H9 (cell line): ENCODE measurements at regions not wholly inside any gene's neighbourhood (a gene's known extent, or its start where the extent isn't known, plus 50 kb on each side); places are given as distances from the start of the nearest gene placed in this dataset.

Experiments
- DNase-seq: peaks from one replicate; pipeline ENCODE4 v3.0.0-alpha.2; 2017
- H2AFZ ChIP-seq: one replicate; pipeline ENCODE4 v1.6.1; 2013; ENCODE audit warnings: mild to moderate bottlenecking, low read length, control low read depth, moderate library complexity
- H2AK5ac ChIP-seq: 2 replicates; pipeline ENCODE4 v1.6.1; 2013; ENCODE audit warnings: low read length, control low read depth, mixed read lengths; ENCODE audit not compliant: insufficient read length
- H2BK120ac ChIP-seq: one replicate; pipeline ENCODE4 v1.6.1; 2013; ENCODE audit warnings: low read depth, mild to moderate bottlenecking, low read length, control low read depth, inconsistent platforms; ENCODE audit not compliant: poor library complexity, severe bottlenecking
- H2BK12ac ChIP-seq: 2 replicates; pipeline ENCODE4 v1.6.1; 2013; ENCODE audit warnings: low read length, control low read depth, mixed read lengths, low read depth; ENCODE audit not compliant: insufficient read length
- H2BK15ac ChIP-seq: 2 replicates; pipeline ENCODE4 v1.6.1; 2013; ENCODE audit warnings: low read depth, low read length, control low read depth
- H2BK20ac ChIP-seq: one replicate; pipeline ENCODE4 v1.6.1; 2013; ENCODE audit warnings: low read depth, mild to moderate bottlenecking, low read length, control low read depth, inconsistent platforms; ENCODE audit not compliant: poor library complexity, severe bottlenecking
- H2BK5ac ChIP-seq: 2 replicates; pipeline ENCODE4 v1.6.1; 2013; ENCODE audit warnings: low read length, control low read depth, mixed read lengths; ENCODE audit not compliant: insufficient read length
- H3K14ac ChIP-seq: 2 replicates; pipeline ENCODE4 v1.6.1; 2013; ENCODE audit warnings: low read length, control low read depth; ENCODE audit not compliant: insufficient read depth
- H3K18ac ChIP-seq: 2 replicates; pipeline ENCODE4 v1.6.1; 2013; ENCODE audit warnings: low read depth, mild to moderate bottlenecking, mixed read lengths, low read length, control low read depth; ENCODE audit not compliant: insufficient read length
- H3K23ac ChIP-seq: 2 replicates; pipeline ENCODE4 v1.6.1; 2013; ENCODE audit warnings: low read length, control low read depth, mixed read lengths, low read depth; ENCODE audit not compliant: insufficient read length
- H3K23me2 ChIP-seq: 2 replicates; pipeline ENCODE4 v1.6.1; 2013; ENCODE audit warnings: low read depth, mild to moderate bottlenecking, mixed read lengths, low read length, control low read depth; ENCODE audit not compliant: insufficient read length, poor library complexity, severe bottlenecking
- H3K27ac ChIP-seq: 2 replicates; pipeline ENCODE4 v1.5.1; 2013; ENCODE audit warnings: low read length, control low read depth, mixed read lengths, low read depth; ENCODE audit not compliant: insufficient read length
- H3K27me3 ChIP-seq: 2 replicates; pipeline ENCODE4 v1.6.1; 2013; ENCODE audit warnings: low read length, control low read depth, inconsistent platforms; ENCODE audit not compliant: insufficient read depth
- H3K4ac ChIP-seq: 2 replicates; pipeline ENCODE4 v1.6.1; 2013; ENCODE audit warnings: low read depth, mild to moderate bottlenecking, control low read depth, inconsistent platforms, low read length, moderate library complexity
- H3K4me1 ChIP-seq: 2 replicates; pipeline ENCODE4 v1.6.1; 2013; ENCODE audit warnings: low read length, control low read depth, inconsistent platforms; ENCODE audit not compliant: insufficient read depth
- H3K4me2 ChIP-seq: 2 replicates; pipeline ENCODE4 v1.6.1; 2013; ENCODE audit warnings: low read length, control low read depth, mixed read lengths; ENCODE audit not compliant: insufficient read length, insufficient read depth
- H3K56ac ChIP-seq: 2 replicates; pipeline ENCODE4 v1.6.1; 2013; ENCODE audit warnings: low read depth, mild to moderate bottlenecking, mixed read lengths, low read length, control low read depth; ENCODE audit not compliant: insufficient read length
- H3K79me1 ChIP-seq: 2 replicates; pipeline ENCODE4 v1.6.1; 2013; ENCODE audit warnings: low read depth, mild to moderate bottlenecking, moderate library complexity, low read length, control low read depth, inconsistent platforms; ENCODE audit not compliant: insufficient read depth, poor library complexity, severe bottlenecking
- H3K79me2 ChIP-seq: 2 replicates; pipeline ENCODE4 v1.6.1; 2013; ENCODE audit warnings: low read length, control low read depth, inconsistent platforms; ENCODE audit not compliant: insufficient read depth
- H3K9ac ChIP-seq: 2 replicates; pipeline ENCODE4 v1.6.1; 2013; ENCODE audit warnings: low read length, control low read depth, mixed read lengths; ENCODE audit not compliant: insufficient read length; ENCODE audit errors: extremely low read depth
- H3K9me3 ChIP-seq: one replicate; pipeline ENCODE4 v1.6.1; 2013; ENCODE audit warnings: low read depth, low read length, inconsistent platforms; ENCODE audit not compliant: control insufficient read depth
- H3T11ph ChIP-seq: one replicate; pipeline ENCODE4 v1.6.1; 2013; ENCODE audit warnings: mild to moderate bottlenecking, low read length, control low read depth, inconsistent platforms
- H4K20me1 ChIP-seq: one replicate; pipeline ENCODE4 v1.6.1; 2013; ENCODE audit not compliant: control insufficient read depth, insufficient read length, insufficient read depth
- H4K5ac ChIP-seq: 2 replicates; pipeline ENCODE4 v1.6.1; 2013; ENCODE audit warnings: low read depth, mild to moderate bottlenecking, mixed read lengths, low read length, control low read depth; ENCODE audit not compliant: insufficient read length
- H4K8ac ChIP-seq: replicated peaks from 2 replicates; pipeline ENCODE4 v1.6.1; 2013; ENCODE audit warnings: low read length, control low read depth, mixed read lengths, low read depth; ENCODE audit not compliant: insufficient read length
- H4K91ac ChIP-seq: 2 replicates; pipeline ENCODE4 v1.6.1; 2013; ENCODE audit warnings: low read depth, mild to moderate bottlenecking, moderate library complexity, mixed read lengths, low read length, control low read depth; ENCODE audit not compliant: insufficient read length
- H3K27ac Mint-ChIP-seq, 3 experiments: 2 replicates in 2 of 3; 3 replicates in 1 of 3; pipeline ENCODE4 v1.8.0; 2020 to 2021; ENCODE audit warnings: mixed read lengths in 3 of 3, mild to moderate bottlenecking in 1 of 3, moderate library complexity in 1 of 3
- H3K27me3 Mint-ChIP-seq: 2 replicates; pipeline ENCODE4 v1.8.0; 2021; ENCODE audit warnings: low read depth, mild to moderate bottlenecking, moderate library complexity, mixed read lengths
- H3K36me3 Mint-ChIP-seq, 3 experiments: 2 replicates in 2 of 3; 3 replicates in 1 of 3; pipeline ENCODE4 v1.8.0; 2020 to 2021; ENCODE audit warnings: low read depth in 3 of 3, mixed read lengths in 3 of 3; ENCODE audit not compliant: insufficient read depth in 1 of 3
- H3K4me1 Mint-ChIP-seq, 2 experiments: 2 replicates each; pipeline ENCODE4 v1.8.0; 2020; ENCODE audit warnings: mixed read lengths in 2 of 2
- H3K4me3 Mint-ChIP-seq, 2 experiments: 2 replicates in 1 of 2; 3 replicates in 1 of 2; pipeline ENCODE4 v1.8.0; 2020 to 2021; ENCODE audit warnings: mild to moderate bottlenecking in 2 of 2, mixed read lengths in 2 of 2, moderate library complexity in 1 of 2
- H3K9me3 Mint-ChIP-seq, 2 experiments: 2 replicates in 1 of 2; 3 replicates in 1 of 2; pipeline ENCODE4 v1.8.0; 2020; ENCODE audit warnings: mild to moderate bottlenecking in 2 of 2, mixed read lengths in 2 of 2, moderate library complexity in 1 of 2
- WGBS: extraction: QIAGEN DNeasy Blood & Tissue Kit; methylation state at CpG from one replicate; pipeline ENCODE4 v1.1.7; 2013; ENCODE audit warnings: missing lambda C conversion rate, low lambda C conversion rate, mixed read lengths; ENCODE audit not compliant: insufficient read length; ENCODE audit errors: extremely low coverage; 5-methylcytosine and 5-hydroxymethylcytosine counted together
- TF ChIP-seq, protein P1 (sequence below): fragments of 200-600 bp; sonication (generic); conservative IDR thresholded peaks from 3 replicates; pipeline ENCODE4 v1.8.0; 2021; ENCODE audit warnings: antibody characterized with exemption, mild to moderate bottlenecking

DNA sequence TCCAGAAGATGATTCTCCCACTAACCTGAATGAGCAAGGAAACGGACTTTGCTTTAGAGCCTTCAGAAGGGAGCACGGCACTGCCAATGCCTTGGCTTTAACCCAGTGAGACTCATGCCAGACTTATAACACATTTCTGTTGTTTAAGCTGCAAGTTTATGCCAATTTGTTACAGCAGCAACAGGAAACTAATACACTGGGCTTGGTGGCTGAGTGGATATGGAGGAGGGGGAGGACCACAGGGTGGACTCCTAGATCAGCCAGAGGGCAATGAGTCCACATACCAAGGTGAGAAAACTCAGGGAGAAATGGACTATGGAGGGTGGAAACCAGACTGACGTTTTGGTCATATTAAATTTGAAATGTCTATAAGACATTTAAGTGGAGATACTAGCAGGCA lies 156.2 kb upstream of the KCNJ6 start:
- Histone ChIP-seq H2BK5ac (no peak overlapping the region), H3K79me1 (no peaks in the 10 kb centered on the region), H3K9ac (no peak overlapping the region), H2AK5ac (no peak overlapping the region), H3K18ac (no peak overlapping the region), H3K79me2 (no peaks in the 10 kb centered on the region), H4K5ac (no peak overlapping the region), H2BK20ac (no peak overlapping the region), H3K4ac (no peak overlapping the region), H3K23ac (no peak overlapping the region), H2BK12ac (no peak overlapping the region), H3K9me3 (no peaks in the 10 kb centered on the region), H3K27me3 (no peaks in the 10 kb centered on the region), H3K56ac (no peak overlapping the region), H3K27ac (no peak overlapping the region), H4K20me1 (no peaks in the 10 kb centered on the region), H3K14ac (no peak overlapping the region), H4K8ac (no peak overlapping the region), H3K4me1 (no peaks in the 10 kb centered on the region; the same call in 1 of the 2 replicates), H2AFZ (no peak overlapping the region), H3T11ph (no peak overlapping the region), H3K23me2 (no peaks in the 10 kb centered on the region), H4K91ac (no peak overlapping the region), H2BK120ac (no peak overlapping the region), H3K4me2 (no peak overlapping the region), H2BK15ac (no peak overlapping the region)
- Mint-ChIP-seq H3K27me3 (peaks cover 3% of the 10 kb centered on the region; the same call in 1 of the 2 replicates), H3K9me3 (peaks cover 7 to 13% of the 10 kb centered on the region in 2 experiments; a peak in 4 of 5 replicates), H3K4me3 (no peak overlapping the region), H3K27ac (no peak overlapping the region), H3K4me1 (peaks cover 10 to 14% of the 10 kb centered on the region in 2 experiments), H3K36me3 (no peaks in the 10 kb centered on the region)
- TF ChIP-seq, protein P1, sequence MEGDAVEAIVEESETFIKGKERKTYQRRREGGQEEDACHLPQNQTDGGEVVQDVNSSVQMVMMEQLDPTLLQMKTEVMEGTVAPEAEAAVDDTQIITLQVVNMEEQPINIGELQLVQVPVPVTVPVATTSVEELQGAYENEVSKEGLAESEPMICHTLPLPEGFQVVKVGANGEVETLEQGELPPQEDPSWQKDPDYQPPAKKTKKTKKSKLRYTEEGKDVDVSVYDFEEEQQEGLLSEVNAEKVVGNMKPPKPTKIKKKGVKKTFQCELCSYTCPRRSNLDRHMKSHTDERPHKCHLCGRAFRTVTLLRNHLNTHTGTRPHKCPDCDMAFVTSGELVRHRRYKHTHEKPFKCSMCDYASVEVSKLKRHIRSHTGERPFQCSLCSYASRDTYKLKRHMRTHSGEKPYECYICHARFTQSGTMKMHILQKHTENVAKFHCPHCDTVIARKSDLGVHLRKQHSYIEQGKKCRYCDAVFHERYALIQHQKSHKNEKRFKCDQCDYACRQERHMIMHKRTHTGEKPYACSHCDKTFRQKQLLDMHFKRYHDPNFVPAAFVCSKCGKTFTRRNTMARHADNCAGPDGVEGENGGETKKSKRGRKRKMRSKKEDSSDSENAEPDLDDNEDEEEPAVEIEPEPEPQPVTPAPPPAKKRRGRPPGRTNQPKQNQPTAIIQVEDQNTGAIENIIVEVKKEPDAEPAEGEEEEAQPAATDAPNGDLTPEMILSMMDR = no peak
- WGBS = no CpG with 5 or more reads among the region's 3 CpGs
- no peak for DNase-seq
